NT2/D1 (cell line): ENCODE measurements at regions not wholly inside any gene's neighbourhood (a gene's known extent, or its start where the extent isn't known, plus 50 kb on each side); places are given as distances from the start of the nearest gene placed in this dataset.

Experiments used
- DNase-seq: peaks from one replicate; pipeline ENCODE4 v3.0.0-alpha.2; 2011; ENCODE audit warnings: low read depth, low spot score
- H3K27me3 ChIP-seq: 2 replicates; pipeline ENCODE4 v1.6.0; 2011; ENCODE audit warnings: mild to moderate bottlenecking; ENCODE audit not compliant: insufficient read length, insufficient read depth
- H3K36me3 ChIP-seq: 2 replicates; pipeline ENCODE4 v1.6.1; 2011; ENCODE audit warnings: mild to moderate bottlenecking, low read length, mixed read lengths; ENCODE audit not compliant: insufficient read depth, insufficient read length
- H3K4me1 ChIP-seq: 2 replicates; pipeline ENCODE4 v1.5.1; 2011; ENCODE audit not compliant: insufficient read depth, insufficient read length
- H3K4me3 ChIP-seq: 2 replicates; pipeline ENCODE4 v1.5.1; 2011; ENCODE audit warnings: low read depth; ENCODE audit not compliant: insufficient read length
- H3K9ac ChIP-seq: 2 replicates; pipeline ENCODE4 v1.6.0; 2011; ENCODE audit warnings: low read depth; ENCODE audit not compliant: insufficient read length
- H3K9me3 ChIP-seq: 2 replicates; pipeline ENCODE4 v1.5.1; 2011; ENCODE audit warnings: mild to moderate bottlenecking, low read length; ENCODE audit not compliant: insufficient read depth
- SUZ12 ChIP-seq: IDR thresholded peaks from 2 replicates; pipeline ENCODE4 v1.6.1; 2011; ENCODE audit not compliant: insufficient read length, insufficient read depth; ENCODE audit errors: extremely low read depth
- YY1 ChIP-seq: IDR thresholded peaks from 2 replicates; pipeline ENCODE4 v1.6.1; 2011; ENCODE audit not compliant: insufficient read length, insufficient read depth
- ZNF274 ChIP-seq: IDR thresholded peaks from 2 replicates; pipeline ENCODE4 v1.6.1; 2011; ENCODE audit warnings: mild to moderate bottlenecking, low read depth, low read length

- Histone ChIP-seq H3K27me3 (no peaks in the 10 kb centered on the region), H3K9ac (no peak overlapping the region), H3K36me3 (no peaks in the 10 kb centered on the region), H3K4me1 (no peaks in the 10 kb centered on the region), H3K9me3 (peaks cover 2% of the 10 kb centered on the region; the same call in 1 of the 2 replicates), H3K4me3 (no peak overlapping the region)
- TF ChIP-seq ZNF274 (no peak), SUZ12 (no peak)
- no peak for DNase-seq
These were observed 123.7 kb upstream of the FAM3C start for GRCh38 chr7:121519548-121520521.

GRCh38 chr7:121517591-121517990, 121.5 kb upstream of the FAM3C start:
- Histone ChIP-seq H3K27me3 (no peaks in the 10 kb centered on the region), H3K9me3 (peaks cover 3% of the 10 kb centered on the region; the same call in 1 of the 2 replicates), H3K4me3 (no peak overlapping the region), H3K36me3 (no peaks in the 10 kb centered on the region), H3K9ac (no peak overlapping the region), H3K4me1 (no peaks in the 10 kb centered on the region)
- DNase-seq = no peak
- TF ChIP-seq SUZ12 (no peak), YY1 (no peak), ZNF274 (no peak)

DNA sequence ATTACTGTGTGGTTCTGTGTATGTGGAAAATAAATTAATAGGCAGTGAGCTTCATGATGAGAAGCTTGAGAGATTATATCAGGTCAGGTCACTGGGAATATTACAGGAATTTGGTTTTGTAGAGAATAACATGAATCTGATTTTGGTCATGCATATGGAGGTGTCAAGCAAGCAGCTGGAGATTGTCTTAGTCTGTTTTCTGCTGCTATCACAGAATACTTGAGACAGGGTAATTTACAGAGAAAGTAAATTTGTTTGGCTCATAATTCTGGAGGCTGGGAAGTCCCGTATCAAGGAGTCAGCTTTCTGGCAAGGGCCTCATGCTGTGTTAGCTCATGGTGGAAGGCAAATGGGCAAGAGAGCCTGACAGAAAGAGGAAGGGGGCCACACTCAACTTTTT, 120.7 kb upstream of the FAM3C start:
- no peak for DNase-seq
- H3K36me3 ChIP-seq = no peaks in the 10 kb centered on the region

DNA sequence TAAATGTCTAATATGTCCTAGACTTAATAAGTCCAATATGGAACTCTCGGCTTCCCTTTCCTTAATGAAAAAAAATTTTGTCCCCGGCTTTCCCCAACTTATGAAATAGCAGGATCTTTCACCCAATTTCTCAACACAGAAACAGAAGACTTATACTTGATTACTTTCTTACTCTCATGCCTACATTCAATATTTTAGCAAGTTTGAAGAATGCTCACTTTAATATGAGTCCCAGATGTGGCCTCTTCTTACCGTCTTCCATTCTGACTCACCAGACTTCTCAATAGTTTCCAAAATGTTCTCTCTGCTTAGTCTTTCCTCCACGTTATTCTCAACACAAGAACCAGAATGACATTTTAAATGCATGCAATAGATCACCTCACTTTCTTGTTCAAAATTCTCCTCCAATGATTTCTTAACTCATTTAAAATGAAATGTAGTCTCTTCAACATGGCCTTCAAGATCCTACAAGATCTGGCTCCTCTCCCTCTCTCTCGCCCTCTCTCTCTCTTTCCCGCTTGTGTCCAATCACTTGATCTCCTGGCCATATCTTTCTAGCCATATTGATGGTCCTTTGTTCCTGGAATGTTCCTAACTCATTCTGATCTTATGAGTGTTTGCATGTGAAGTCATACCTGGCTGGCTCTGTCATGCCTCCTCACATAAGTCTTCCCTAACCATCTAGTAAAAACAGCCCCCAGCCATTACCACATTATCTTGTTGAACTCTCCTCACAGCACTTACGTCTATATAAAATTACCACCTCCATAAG, 119.7 kb upstream of the FAM3C start:
- no peak overlapping the region for H3K4me3 ChIP-seq
- H3K4me1 ChIP-seq = no peaks in the 10 kb centered on the region
- H3K27me3 ChIP-seq = no peaks in the 10 kb centered on the region
- peaks cover 20% of the 10 kb centered on the region for H3K9me3 ChIP-seq
- no peak overlapping the region for H3K9ac ChIP-seq
- DNase-seq = no peak
- H3K36me3 ChIP-seq = no peaks in the 10 kb centered on the region
- TF ChIP-seq ZNF274 = no peak
- no peak for TF ChIP-seq SUZ12
- no peak for TF ChIP-seq YY1

More for the DNA sequence above, 120.7 kb upstream of the FAM3C start:
- peaks cover 11% of the 10 kb centered on the region; the same call in 1 of the 2 replicates for H3K9me3 ChIP-seq
- H3K4me3 ChIP-seq = no peak overlapping the region
- H3K9ac ChIP-seq = no peak overlapping the region
- no peaks in the 10 kb centered on the region for H3K4me1 ChIP-seq
- H3K27me3 ChIP-seq = no peaks in the 10 kb centered on the region
- TF ChIP-seq YY1 (no peak), SUZ12 (no peak), ZNF274 (no peak)

- no peaks in the 10 kb centered on the region for H3K36me3 ChIP-seq
- TF ChIP-seq ZNF274 (no peak), SUZ12 (no peak), YY1 (no peak)
- H3K4me3 ChIP-seq = no peak overlapping the region
- H3K4me1 ChIP-seq = no peaks in the 10 kb centered on the region
- peaks cover 25% of the 10 kb centered on the region for H3K9me3 ChIP-seq
- no peak for DNase-seq
- H3K9ac ChIP-seq = no peak overlapping the region
- no peaks in the 10 kb centered on the region for H3K27me3 ChIP-seq
These were observed 119.1 kb upstream of the FAM3C start for GRCh38 chr7:121515229-121515628.

DNA sequence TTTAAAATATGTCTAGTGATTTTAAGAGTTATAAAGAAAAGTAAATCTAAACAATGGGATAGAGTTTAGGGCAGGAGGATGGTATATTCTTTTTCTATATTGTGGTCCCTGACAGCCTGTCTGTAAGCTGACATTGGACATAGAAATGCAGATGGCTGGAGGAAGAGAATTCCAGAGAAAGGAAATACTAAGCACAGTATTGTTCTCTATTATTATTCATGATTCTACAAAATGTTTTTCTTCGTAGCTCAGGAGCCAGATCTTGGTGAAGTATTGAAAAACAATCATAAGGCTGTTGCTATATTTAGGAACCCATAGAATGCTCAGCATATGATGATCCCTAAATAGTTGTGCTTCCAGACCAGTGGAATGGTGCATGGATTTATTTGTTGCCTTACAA, 117.0 kb upstream of the FAM3C start:
- Histone ChIP-seq H3K9ac (no peak overlapping the region), H3K27me3 (no peaks in the 10 kb centered on the region), H3K4me3 (no peak overlapping the region), H3K9me3 (peaks cover 37% of the 10 kb centered on the region), H3K4me1 (no peaks in the 10 kb centered on the region), H3K36me3 (no peaks in the 10 kb centered on the region)
- TF ChIP-seq YY1 (no peak), ZNF274 (no peak), SUZ12 (no peak)
- no peak for DNase-seq

GRCh38 chr7:121510858-121511482, 114.9 kb upstream of the FAM3C start:
- Histone ChIP-seq H3K4me3 (no peak overlapping the region), H3K9ac (no peak overlapping the region), H3K9me3 (peaks cover 58% of the 10 kb centered on the region), H3K36me3 (no peaks in the 10 kb centered on the region), H3K4me1 (no peaks in the 10 kb centered on the region), H3K27me3 (no peaks in the 10 kb centered on the region)
- DNase-seq = no peak
- TF ChIP-seq SUZ12 = no peak
